Right ventricle myocardium inferior (tissue), 1 donor: ENCODE measurements at regions not wholly inside any gene's neighbourhood (a gene's known extent, or its start where the extent isn't known, plus 50 kb on each side); places are given as distances from the start of the nearest gene placed in this dataset.
A peak's percentile ranks its signal among the peaks of the same experiment; 100 is the strongest.
"Not testable (repeated sequence)": the region's sequence is repeated elsewhere in the genome, so short reads cannot be mapped to it uniquely, and the experiment has no call there.

ENCODE experiments used
- ATAC-seq: fragments of 200-7000 bp; cut with Tn5 transposase; one replicate; pipeline ENCODE4 v1.9.1; 2020; ENCODE audit warnings: mild to moderate bottlenecking, moderate library complexity
- DNase-seq: peaks from one replicate; pipeline ENCODE4 v3.0.0; 2021; ENCODE audit errors: missing footprints
- intact Hi-C: fragments of 100-400 bp; cut with DNase I; formaldehyde crosslinking; loops from one replicate; pipeline ENCODE4 v1.11.0; 2022
- donor health status: DM: no; HTN: yes; CAD: no; lungs with severe emphysema.

DNA sequence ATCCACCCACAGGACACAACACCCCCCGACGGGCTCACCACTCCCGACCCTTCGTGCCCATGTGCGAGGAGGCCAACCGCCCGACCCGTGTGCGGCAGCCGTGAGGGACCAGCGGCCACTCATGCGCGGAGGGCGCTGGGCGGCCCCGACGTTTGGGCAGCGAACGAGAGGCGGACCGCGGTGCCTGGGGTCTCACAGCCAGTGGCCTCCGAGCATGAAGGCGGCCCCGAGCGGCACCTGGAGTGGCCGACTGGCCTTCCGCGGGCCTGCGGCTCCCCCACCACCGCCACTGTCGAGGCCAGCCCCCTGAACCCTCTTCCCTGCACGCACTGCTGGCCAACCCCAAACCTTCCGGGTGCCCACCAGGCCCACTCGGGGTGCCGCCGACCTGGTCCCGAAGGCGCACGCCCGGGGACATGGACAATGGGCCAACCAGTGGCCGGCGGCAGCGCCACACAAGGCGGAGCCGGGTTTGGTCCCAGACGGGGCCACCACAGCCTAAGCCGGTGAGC is 4274.9 kb upstream of the OR11H1 start:
- ATAC-seq: no peak
- DNase-seq: no peak
- intact Hi-C loops: no loop called here

DNA sequence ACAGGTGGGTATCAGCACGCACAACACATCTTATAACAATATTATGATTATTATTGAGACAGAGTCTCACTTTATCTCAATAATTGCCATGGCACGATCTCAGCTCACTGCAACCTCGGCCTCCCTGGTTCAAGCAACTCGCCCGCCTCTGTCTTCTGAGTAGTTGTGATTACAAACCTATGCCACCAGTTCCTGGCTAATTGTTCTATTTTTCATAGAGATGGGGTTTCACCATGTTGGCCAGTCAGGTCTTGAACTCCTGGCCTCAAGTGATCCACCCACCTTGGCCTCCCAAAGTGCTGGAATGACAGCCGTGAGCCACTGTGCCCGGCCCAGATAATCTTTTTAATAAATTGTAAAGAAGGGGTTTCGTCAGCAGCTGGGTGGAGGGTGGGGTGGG is 4257.0 kb upstream of the OR11H1 start:
- ATAC-seq, DNase-seq, intact Hi-C loops: not testable (repeated sequence)

DNA sequence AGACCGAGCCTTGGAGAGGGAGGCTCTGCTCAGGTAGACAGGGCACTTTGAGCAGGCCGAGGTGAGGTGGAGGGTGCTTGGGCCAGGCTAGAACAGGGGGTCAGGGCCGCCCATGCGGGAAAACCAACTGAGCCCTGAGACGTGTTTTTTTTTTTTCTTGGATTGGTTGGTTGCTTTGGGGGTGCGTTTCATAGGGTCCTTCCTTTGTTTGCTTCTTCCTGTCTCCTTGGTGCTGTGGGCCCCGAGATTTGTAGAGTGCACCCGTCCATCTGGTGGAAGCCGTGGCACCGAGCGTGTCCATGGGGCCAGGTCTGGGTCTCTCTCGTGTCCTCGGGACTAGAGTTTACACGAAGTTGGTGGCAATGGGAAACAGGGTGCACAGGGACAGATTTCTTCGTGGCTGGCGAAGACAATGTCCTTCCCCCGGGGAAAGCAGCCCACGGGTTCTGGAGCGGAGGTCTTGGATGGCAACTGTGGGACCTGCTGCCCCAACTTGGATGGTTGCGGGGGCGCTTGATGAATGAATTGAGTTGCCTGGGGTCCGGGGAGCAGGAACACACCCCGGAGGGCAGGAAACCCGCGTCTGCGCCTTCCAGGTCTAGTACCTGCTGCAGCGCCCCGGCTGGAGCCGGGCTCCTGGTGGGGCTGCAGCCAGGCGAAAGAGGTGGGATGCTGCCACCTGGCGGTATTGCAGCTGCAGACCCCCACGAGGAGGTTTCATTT is 4242.7 kb upstream of the OR11H1 start:
- peak; percentile 75 for DNase-seq
- intact Hi-C loops, ATAC-seq: not testable (repeated sequence)

DNA sequence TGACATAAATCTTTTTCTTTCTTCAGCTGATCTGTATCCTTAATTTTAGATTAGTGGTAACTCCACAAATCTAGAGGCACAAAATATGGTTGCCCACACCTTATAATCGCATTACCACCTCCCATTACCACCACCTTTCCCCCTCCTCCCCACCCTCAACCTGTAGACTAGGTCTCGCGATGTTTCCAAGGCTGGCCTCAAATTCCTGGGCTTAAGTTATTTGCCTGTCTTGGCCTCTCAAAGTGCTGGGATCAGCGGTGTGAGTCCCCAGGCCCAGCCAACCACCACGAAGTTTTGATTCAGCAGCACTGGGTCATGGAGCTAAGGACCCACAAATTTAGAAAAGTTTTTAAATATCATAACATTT is 4242.2 kb upstream of the OR11H1 start:
- intact Hi-C loops, DNase-seq, ATAC-seq: not testable (repeated sequence)

DNA sequence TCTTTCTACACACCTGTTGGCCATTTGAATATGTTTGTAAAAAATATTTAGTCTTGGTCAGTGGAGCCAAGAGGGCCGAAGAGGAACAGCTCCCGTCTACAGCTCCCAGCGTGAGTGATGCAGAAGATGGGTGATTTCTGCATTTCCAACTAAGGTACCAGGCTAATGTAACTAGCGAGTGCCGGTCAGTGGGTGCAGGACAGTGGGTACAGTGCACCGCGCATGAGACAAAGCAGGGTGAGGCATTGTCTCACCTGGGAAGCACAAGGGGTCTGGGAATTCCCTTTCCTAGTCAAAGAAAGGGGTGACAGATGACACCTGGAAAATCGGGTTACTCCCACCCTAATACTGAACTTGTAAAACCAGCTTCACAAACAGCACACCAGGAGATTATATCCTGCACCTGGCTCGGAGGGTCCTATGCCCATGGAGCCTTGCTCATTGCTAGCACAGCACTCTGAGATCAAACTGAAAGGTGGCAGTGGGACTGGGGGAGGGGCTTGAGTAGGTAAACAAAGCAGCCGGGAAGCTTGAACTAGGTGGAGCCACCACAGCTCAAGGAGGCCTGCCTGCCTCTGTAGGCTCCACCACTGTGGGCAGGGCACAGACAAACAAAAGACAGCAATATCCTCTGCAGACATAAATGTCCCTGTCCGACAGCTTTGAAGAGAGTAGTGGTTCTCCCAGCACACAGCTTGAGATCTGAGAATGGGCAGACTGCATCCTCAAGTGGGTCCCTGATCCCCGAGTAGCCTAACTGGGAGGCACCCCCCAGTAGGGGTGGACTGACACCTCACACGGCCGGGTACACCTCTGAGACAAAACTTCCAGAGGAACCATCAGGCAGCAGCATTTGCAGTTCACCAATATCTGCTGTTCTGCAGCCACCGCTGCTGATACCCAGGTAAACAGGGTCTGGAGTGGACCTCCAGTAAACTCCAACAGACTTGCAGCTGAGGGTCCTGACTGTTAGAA is 4239.5 kb upstream of the OR11H1 start:
- DNase-seq, ATAC-seq, intact Hi-C loops: not testable (repeated sequence)

DNA sequence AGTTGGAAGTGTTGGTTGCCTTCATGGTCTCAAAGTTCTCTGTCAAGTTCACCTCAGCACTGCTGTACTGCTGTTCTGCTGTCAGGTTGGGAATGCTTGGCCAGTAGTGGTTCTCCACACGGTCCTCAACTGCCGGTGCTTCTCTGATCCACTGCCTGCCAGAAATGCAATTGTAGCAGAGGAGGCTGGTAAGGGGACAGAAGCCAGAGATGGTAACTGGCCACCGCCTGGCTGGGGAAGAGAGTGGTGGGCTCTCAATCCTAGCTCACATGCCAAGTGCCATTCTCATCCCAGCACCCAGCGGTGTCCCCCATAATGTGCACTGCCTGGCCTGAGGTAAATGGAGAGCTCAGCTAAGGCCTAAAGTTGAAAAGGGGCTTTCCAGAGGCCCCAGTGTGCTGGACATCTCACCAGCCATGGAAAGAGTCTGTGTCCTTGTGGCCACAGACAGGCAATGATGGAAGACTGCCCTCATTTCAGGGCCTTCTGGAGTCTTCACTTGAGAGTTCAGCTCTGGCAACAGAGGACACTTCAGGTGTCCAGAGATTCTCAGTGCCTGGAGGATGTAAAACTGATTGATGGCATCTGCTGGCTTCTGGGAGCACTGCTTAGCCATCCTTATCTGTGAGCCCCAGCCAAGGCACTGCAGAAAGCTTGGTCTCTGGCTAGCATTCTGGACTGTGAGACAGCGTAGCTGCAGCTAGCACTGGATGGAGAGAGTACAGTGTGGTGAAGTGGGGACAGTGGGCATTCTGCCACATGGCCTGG is 4229.7 kb upstream of the OR11H1 start:
- DNase-seq, intact Hi-C loops, ATAC-seq: not testable (repeated sequence)

DNA sequence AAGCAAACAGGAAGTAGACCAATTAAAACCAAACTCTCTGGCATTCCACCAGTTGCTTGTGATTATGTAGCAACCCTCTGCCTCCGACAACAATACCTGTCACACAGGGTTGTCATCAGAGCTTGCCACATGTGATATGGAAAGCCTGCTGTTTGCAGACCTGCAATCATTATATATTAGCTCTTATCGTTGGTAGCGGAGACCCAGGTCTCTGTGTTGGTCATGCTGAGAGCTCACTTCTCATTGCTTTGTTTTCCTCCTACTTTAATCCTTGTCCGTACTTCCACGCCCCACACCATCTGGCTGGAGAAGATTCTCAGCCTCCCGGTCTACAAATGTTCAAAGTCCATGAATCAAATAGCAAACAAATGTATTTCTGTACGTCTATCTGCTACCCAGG is 4225.6 kb upstream of the OR11H1 start:
- ATAC-seq, DNase-seq, intact Hi-C loops: not testable (repeated sequence)

DNA sequence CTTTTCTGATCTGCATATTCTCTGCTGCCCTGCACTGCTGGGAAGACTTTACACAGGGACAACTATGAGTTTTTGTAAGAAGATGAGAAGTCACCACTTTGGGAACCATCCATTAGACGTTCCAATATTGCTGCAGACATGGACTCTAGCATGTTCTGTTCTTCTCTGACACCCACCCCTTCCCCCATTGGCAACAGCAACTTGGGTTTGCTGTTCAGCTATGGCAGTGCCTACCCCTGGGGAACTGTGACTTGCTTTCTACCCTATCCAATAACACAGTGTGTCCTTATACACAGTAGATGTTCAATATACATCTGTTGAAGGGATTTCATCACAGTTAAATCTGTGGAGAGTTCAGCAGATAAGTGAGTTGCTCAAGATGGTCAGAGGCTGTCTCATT is 4225.1 kb upstream of the OR11H1 start:
- intact Hi-C loops, ATAC-seq, DNase-seq: not testable (repeated sequence)

DNA sequence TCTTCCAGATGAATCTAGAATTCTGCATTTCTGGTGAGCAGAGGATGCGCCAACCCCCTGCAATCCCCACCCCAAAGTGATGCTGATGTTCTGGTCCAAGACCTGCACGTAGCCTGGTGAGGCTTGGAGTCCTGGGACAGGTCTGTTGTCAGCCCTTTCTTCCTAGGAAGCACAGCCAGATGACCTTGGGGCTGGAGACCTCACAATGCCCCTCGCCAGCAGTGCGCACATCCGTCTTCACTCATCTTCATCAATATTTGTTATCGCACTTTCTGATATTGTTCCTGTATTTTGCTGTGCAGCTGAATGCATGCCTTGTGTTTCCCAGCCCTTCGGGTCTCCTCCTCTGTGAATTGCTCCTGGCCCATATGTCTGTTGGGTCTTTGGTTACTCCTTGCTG is 4222.8 kb upstream of the OR11H1 start:
- intact Hi-C loops, ATAC-seq, DNase-seq: not testable (repeated sequence)

DNA sequence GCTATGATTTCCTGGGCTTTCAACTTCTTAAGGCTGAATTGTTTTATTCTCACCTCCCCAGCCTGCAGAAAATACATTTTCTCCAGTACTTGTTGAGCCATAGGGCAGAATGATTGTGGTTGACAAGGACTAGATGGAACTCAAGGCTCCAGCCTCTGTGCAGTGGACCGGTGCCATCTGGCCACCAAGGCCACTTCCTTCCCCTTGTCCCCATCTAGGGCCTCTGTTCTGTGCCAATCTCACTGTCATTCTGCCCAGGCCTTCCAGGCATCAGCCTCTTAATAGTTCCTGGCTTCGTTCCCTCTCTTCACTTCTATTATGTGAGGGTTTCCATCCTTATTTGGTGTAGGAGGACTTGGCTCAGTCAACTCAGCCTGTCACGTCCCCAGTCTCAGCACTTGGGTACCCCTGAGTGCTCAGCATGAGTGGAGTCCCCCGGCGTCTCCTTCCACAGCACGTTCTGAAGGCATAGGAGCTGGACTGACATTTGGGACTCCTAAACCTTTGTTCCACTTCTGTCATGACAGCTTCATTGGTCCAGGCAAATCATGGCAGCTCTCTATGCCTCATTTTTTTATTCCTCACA is 4221.0 kb upstream of the OR11H1 start:
- DNase-seq: not testable (repeated sequence)

DNA sequence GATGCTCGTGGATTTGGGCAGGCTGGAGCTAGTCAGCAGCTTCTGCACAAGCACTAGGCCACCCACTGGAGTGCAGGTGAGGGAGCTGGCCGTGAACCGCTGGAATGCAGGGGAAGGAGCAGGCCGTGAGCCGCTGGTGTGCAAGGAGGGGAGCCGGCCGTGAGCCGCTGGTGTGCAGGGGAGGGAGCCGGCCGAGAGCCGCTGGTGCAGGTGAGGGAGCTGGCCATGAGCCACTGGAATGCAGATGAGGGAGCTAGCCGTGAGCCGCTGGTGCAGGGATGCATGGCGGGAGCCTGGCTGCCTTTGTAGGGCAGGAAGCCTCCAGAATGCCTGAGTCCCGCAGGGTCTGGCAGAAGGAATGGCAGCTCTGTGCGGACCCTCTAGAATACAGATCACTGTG is 4220.0 kb upstream of the OR11H1 start:
- intact Hi-C loops: no loop called here
- DNase-seq (no peak), ATAC-seq (no peak)

More for the DNA sequence above, 4221.0 kb upstream of the OR11H1 start:
- ATAC-seq, intact Hi-C loops: not testable (repeated sequence)

DNA sequence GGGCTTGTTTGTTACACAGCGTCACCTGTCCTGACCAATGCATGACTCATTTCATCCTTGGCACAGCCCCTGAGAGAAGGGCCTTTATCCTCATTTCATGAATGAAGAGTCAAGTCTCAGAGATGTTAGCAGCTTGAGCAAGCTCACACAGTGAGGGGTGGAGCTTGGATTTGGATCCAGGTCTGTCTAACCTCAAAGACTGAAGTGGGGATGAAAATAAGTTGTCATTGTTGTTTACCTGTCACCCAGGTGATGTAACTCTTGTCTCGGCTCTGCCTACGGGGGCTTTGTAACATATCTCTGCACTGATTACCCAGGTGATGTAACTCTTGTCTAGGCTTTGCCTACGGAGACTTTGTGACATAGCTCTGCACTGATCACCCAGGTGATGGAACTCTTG is 4218.2 kb upstream of the OR11H1 start:
- DNase-seq, ATAC-seq, intact Hi-C loops: not testable (repeated sequence)

DNA sequence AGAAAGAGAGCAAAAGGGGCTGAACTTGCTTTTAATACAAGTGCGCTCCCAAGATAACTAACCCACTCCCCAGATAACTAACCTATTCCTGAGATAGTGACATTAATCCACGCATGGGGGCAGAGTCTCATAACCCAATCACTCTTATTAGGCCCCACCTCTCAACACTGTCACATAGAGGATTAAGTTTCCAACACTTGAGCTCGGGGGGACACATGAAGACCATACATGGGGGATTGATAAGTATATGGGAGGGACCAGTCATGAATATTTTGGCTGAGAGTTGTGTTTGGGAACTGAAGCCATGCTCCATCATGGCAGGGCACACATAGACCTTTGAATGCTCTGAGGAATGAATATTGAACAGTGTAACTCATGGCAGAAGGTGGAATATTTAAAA is 4217.3 kb upstream of the OR11H1 start:
- intact Hi-C loops, DNase-seq, ATAC-seq: not testable (repeated sequence)

DNA sequence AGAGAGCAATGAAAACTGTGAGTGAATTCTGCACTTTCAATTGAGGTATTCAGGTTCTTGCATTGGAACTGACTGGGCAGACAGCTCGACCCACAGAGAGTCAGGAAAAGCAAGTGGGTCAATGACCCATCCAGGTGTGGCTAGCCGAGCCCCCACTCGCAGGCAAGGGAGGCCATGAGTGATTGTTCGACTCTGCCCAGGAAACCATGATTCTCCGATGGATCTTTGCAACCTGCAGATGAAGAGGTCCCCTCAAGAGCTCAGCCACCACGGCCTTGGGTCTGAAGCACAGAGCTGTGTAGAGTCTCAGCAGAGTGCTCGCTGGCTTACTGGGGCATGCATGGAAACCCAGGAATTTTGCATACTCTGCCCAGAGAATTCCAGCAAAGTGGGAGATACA is 4215.4 kb upstream of the OR11H1 start:
- intact Hi-C loops, ATAC-seq: not testable (repeated sequence)
- peak; percentile 41 for DNase-seq

DNA sequence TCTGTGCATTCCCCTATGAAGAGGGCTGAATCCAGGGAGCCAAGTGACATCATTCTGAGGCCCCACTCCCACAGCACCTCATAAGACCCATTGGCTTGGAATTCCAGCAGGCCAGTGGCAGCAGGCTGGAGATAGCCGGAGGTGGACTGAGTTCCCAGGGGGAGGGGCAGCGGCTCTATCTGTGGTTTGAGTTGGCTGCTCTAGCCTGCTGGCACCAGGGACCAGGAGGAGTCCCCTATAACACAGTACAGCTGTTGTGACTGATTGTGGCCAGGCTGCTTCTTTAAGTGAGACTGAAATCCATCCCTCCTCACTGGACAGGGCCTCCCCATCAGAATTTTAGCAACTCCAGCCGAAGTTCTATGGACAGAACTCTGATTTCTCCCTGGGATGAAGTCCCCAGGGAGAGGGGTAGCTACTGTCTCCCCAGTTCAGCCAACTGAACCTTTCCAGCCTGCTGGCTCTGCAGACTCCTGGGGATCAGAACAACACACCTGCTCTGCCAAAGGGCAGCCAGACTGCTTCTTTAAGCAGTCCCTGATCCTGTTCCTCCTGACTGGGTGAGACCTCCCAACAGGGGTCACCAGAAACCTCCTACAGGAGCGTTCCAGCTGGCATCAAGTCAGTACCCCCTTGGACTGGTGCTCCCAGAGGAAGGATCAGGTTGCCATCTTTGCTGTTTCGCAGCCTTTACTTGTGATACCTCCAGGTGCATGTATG is 4214.8 kb upstream of the OR11H1 start:
- DNase-seq, ATAC-seq, intact Hi-C loops: not testable (repeated sequence)

DNA sequence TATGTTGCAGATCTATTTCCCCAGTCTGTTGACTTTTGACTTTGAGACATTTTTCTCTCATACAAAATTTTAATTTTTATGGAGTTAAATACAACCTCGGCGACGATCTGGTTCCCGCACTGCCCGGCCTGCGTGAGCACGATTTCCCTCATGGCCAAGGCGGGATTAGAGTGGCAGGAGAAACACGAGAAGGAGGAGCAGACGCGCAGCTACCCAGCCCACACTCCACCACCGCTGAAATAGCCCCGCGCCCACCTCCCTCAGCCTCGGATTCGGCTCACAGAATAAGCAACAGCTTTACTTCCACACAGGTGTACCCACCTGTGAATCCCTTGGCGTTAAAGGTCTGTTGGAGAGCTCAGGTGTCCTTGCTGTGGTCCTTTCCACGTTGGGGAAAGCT is 4209.4 kb upstream of the OR11H1 start:
- intact Hi-C loops, ATAC-seq, DNase-seq: not testable (repeated sequence)

DNA sequence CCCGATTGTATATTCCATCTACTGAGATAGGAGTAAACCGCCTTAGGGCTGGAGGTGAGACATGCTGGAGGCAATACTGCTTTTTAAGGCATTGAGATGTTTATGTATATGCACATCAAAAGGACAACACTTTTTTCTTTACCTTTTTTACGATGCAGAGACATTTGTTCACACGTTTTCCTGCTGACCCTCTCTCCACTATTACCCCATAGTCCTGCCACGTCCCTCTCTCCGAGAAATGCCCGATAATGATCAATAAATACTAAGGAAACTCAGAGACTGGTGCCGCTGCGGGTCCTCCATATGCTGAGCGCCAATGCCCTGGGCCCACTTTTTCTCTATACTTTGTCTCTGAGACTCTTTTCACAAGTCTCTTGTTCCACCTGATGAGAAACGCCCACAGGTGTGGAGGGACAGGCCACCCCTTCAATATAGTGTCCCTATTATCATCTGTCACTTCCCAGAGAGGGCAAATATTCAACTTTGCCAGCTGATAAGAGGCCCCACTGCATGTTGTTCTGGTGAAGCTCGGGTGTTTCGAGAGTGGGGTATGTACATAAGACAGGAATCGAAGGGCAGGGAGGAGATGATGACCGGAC is 4203.5 kb upstream of the OR11H1 start:
- intact Hi-C loops, DNase-seq, ATAC-seq: not testable (repeated sequence)
